HEK293T (cell line): ENCODE measurements at regions not wholly inside any gene's neighbourhood (a gene's known extent, or its start where the extent isn't known, plus 50 kb on each side); places are given as distances from the start of the nearest gene placed in this dataset.

Experiments
- CTCF ChIA-PET: fragments of 350-600 bp; formaldehyde crosslinking; extraction: SDS; loops from one replicate; lab custom pipeline; 2021; ENCODE audit warnings: antibody characterized with exemption, inconsistent platforms; lab: Yijun Ruan, JAX
- POLR2A ChIA-PET: fragments of 350-600 bp; formaldehyde crosslinking; extraction: SDS; loops from one replicate; lab custom pipeline; 2020; ENCODE audit warnings: antibody characterized with exemption, inconsistent platforms; lab: Yijun Ruan, JAX
- DNase-seq: peaks from one replicate; pipeline ENCODE4 v3.0.0; 2012; ENCODE audit warnings: mixed read lengths; ENCODE audit errors: extremely low spot score
- ARNT ChIP-seq: fragments of 450-650 bp; IDR thresholded peaks from 2 replicates; pipeline ENCODE4 v1.6.1; 2017; ENCODE audit warnings: mild to moderate bottlenecking
- BHLHE40 ChIP-seq: fragments of 450-650 bp; IDR thresholded peaks from 2 replicates; pipeline ENCODE4 v1.6.1; 2016; ENCODE audit warnings: mild to moderate bottlenecking, moderate library complexity, borderline replicate concordance
- CTBP1 ChIP-seq: fragments of 450-650 bp; IDR thresholded peaks from 2 replicates; pipeline ENCODE4 v1.6.1; 2016; ENCODE audit warnings: borderline replicate concordance
- ELF4 ChIP-seq: fragments of 450-650 bp; IDR thresholded peaks from 2 replicates; pipeline ENCODE4 v1.6.1; 2017; ENCODE audit warnings: antibody characterized with exemption
- FOXA1 ChIP-seq: fragments of 450-650 bp; IDR thresholded peaks from 2 replicates; pipeline ENCODE4 v1.6.1; 2016; ENCODE audit warnings: mild to moderate bottlenecking
- FOXK2 ChIP-seq: fragments of 450-650 bp; IDR thresholded peaks from 2 replicates; pipeline ENCODE4 v1.6.1; 2016; ENCODE audit warnings: mild to moderate bottlenecking
- FOXM1 ChIP-seq: fragments of 450-650 bp; IDR thresholded peaks from 2 replicates; pipeline ENCODE4 v1.6.1; 2017; ENCODE audit warnings: mild to moderate bottlenecking, borderline replicate concordance
- HDGF ChIP-seq: fragments of 450-650 bp; IDR thresholded peaks from 2 replicates; pipeline ENCODE4 v1.6.1; 2017; ENCODE audit warnings: antibody characterized with exemption, borderline replicate concordance
- L3MBTL2 ChIP-seq: fragments of 450-650 bp; conservative IDR thresholded peaks from 2 replicates; pipeline ENCODE4 v1.6.1; 2016; ENCODE audit warnings: mild to moderate bottlenecking
- LEF1 ChIP-seq: fragments of 450-650 bp; IDR thresholded peaks from 2 replicates; pipeline ENCODE4 v1.6.1; 2017; ENCODE audit warnings: mild to moderate bottlenecking, borderline replicate concordance
- NFRKB ChIP-seq: fragments of 450-650 bp; IDR thresholded peaks from 2 replicates; pipeline ENCODE4 v1.6.1; 2016; ENCODE audit warnings: mild to moderate bottlenecking, moderate library complexity
- PKNOX1 ChIP-seq: fragments of 450-650 bp; IDR thresholded peaks from 2 replicates; pipeline ENCODE4 v1.6.1; 2016
- SP1 ChIP-seq: fragments of 450-650 bp; IDR thresholded peaks from 2 replicates; pipeline ENCODE4 v1.6.1; 2017
- SUZ12 ChIP-seq: fragments of 450-650 bp; IDR thresholded peaks from 2 replicates; pipeline ENCODE4 v1.6.1; 2016; ENCODE audit warnings: mild to moderate bottlenecking
- TARDBP ChIP-seq: fragments of 450-650 bp; IDR thresholded peaks from 2 replicates; pipeline ENCODE4 v1.6.1; 2016
- ZNF384 ChIP-seq: fragments of 450-650 bp; IDR thresholded peaks from 2 replicates; pipeline ENCODE4 v1.6.1; 2016

- ChIA-PET POLR2A (no interaction called here), CTCF (no interaction called here)
Measured at GRCh38 chr1:181327796-181328195, 155.5 kb upstream of the CACNA1E start.

GRCh38 chr1:181334724-181335123, 148.6 kb upstream of the CACNA1E start:
- POLR2A ChIA-PET, result no interaction called here
- TF ChIP-seq SP1, result no peak
- no peak for TF ChIP-seq PKNOX1
- TF ChIP-seq LEF1, result no peak
- TF ChIP-seq L3MBTL2, result no peak
- TF ChIP-seq TARDBP, result no peak
- no peak for TF ChIP-seq FOXA1
- TF ChIP-seq FOXM1, result no peak
- TF ChIP-seq ELF4, result no peak
- no peak for TF ChIP-seq BHLHE40
- TF ChIP-seq NFRKB, result no peak
- no peak for TF ChIP-seq FOXK2
- no peak for TF ChIP-seq ARNT
- no peak for TF ChIP-seq ZNF384
- TF ChIP-seq CTBP1, result no peak
- TF ChIP-seq HDGF, result no peak
- no peak for TF ChIP-seq SUZ12
- DNase-seq, result no peak
- CTCF ChIA-PET, result no interaction called here

More at GRCh38 chr1:181327796-181328195, 155.5 kb upstream of the CACNA1E start:
- TF ChIP-seq TARDBP, result no peak
- no peak for DNase-seq

- POLR2A ChIA-PET, result no interaction called here
- no peak for DNase-seq
- no peak for TF ChIP-seq BHLHE40
- TF ChIP-seq SP1, result no peak
- TF ChIP-seq HDGF, result no peak
- no peak for TF ChIP-seq FOXM1
- no peak for TF ChIP-seq NFRKB
- no peak for TF ChIP-seq FOXK2
- TF ChIP-seq PKNOX1, result no peak
- no peak for TF ChIP-seq TARDBP
- TF ChIP-seq LEF1, result no peak
- no peak for TF ChIP-seq ELF4
- TF ChIP-seq CTBP1, result no peak
- no peak for TF ChIP-seq SUZ12
- no peak for TF ChIP-seq ZNF384
- TF ChIP-seq ARNT, result no peak
- CTCF ChIA-PET, result no interaction called here
Measured at GRCh38 chr1:181335631-181336030, 147.7 kb upstream of the CACNA1E start.

GRCh38 chr1:181341026-181341632, 142.2 kb upstream of the CACNA1E start:
- DNase-seq, result no peak
- TF ChIP-seq NFRKB (no peak), FOXA1 (no peak), LEF1 (no peak), PKNOX1 (no peak), L3MBTL2 (no peak), CTBP1 (no peak), ZNF384 (no peak), FOXK2 (no peak), ARNT (no peak), FOXM1 (no peak), ELF4 (no peak)

GRCh38 chr1:181344091-181344490, 139.2 kb upstream of the CACNA1E start:
- CTCF ChIA-PET, result no interaction called here
- TF ChIP-seq SP1, result no peak
- TF ChIP-seq LEF1, result no peak
- no peak for TF ChIP-seq BHLHE40

More at GRCh38 chr1:181341026-181341632, 142.2 kb upstream of the CACNA1E start:
- CTCF ChIA-PET, result no interaction called here
- POLR2A ChIA-PET, result no interaction called here

GRCh38 chr1:181345146-181345545, 138.2 kb upstream of the CACNA1E start:
- POLR2A ChIA-PET, result no interaction called here
- CTCF ChIA-PET, result no interaction called here
- TF ChIP-seq ELF4 (no peak), PKNOX1 (peak; percentile 58)
- no peak for DNase-seq

More at GRCh38 chr1:181344091-181344490, 139.2 kb upstream of the CACNA1E start:
- POLR2A ChIA-PET, result no interaction called here
- no peak for DNase-seq
